Tibial nerve (tissue), 4 donors: ENCODE measurements at regions not wholly inside any gene's neighbourhood (a gene's known extent, or its start where the extent isn't known, plus 50 kb on each side); places are given as distances from the start of the nearest gene placed in this dataset.
"Not testable (repeated sequence)": the region's sequence is repeated elsewhere in the genome, so short reads cannot be mapped to it uniquely, and the experiment has no call there.

ENCODE experiments used
- DNase-seq, 2 donors: peaks; one replicate each; pipeline ENCODE4 v3.0.0-alpha.2; 2019; ENCODE audit warnings: low spot score in 2 of 2
- H3K27ac ChIP-seq, 4 donors: fragments of 200-600 bp; sonication (generic) in 3 of 4; one replicate each; pipeline ENCODE4 v1.5.1; 2017 to 2019; ENCODE audit warnings: mild to moderate bottlenecking in 1 of 4
- H3K27me3 ChIP-seq, 2 donors: fragments of 200-600 bp; sonication (generic) in 1 of 2; one replicate each; pipeline versions ENCODE4 v1.5.1 to v1.6.0; 2017 to 2019
- H3K36me3 ChIP-seq, 3 donors: fragments of 200-600 bp; sonication (generic); one replicate each; pipeline ENCODE4 v1.5.1; 2018 to 2019
- H3K4me1 ChIP-seq, 4 donors: fragments of 200-600 bp; sonication (generic) in 3 of 4; one replicate each; pipeline ENCODE4 v1.5.1; 2017 to 2019
- H3K4me3 ChIP-seq, 4 donors: fragments of 200-600 bp; sonication (generic) in 3 of 4; one replicate each; pipeline ENCODE4 v1.5.1; 2017 to 2019; ENCODE audit warnings: mild to moderate bottlenecking in 1 of 4, moderate library complexity in 1 of 4
- H3K9me3 ChIP-seq, 4 donors: fragments of 200-600 bp; sonication (generic) in 3 of 4; one replicate each; pipeline ENCODE4 v1.5.1; 2017 to 2019
- CTCF ChIP-seq, 5 experiments: fragments of 200-600 bp in 3 of 5; fragments of 450-650 bp in 2 of 5; sonication (generic) in 3 of 5; IDR thresholded peaks; one replicate each; pipeline ENCODE4 v1.5.1; 2016 to 2019; ENCODE audit warnings: antibody characterized with exemption in 5 of 5, mild to moderate bottlenecking in 3 of 5, moderate library complexity in 2 of 5
- EP300 ChIP-seq, 2 donors: sonication (generic); formaldehyde crosslinking; IDR thresholded peaks; one replicate each; pipeline ENCODE4 v1.6.1; 2017; ENCODE audit warnings: antibody characterized with exemption in 2 of 2, mild to moderate bottlenecking in 1 of 2
- POLR2A ChIP-seq, 2 donors: fragments of 450-650 bp; IDR thresholded peaks; one replicate each; pipeline ENCODE4 v1.6.1; 2017; ENCODE audit warnings: antibody characterized with exemption in 2 of 2, mild to moderate bottlenecking in 2 of 2, moderate library complexity in 2 of 2
- WGBS, 2 donors: methylation state at CpG; one replicate each; pipeline ENCODE4 v1.1.5; 2018; 5-methylcytosine and 5-hydroxymethylcytosine counted together

- no peaks in the 10 kb centered on the region for H3K36me3 ChIP-seq
- no peak overlapping the region for H3K4me3 ChIP-seq
- no peaks in the 10 kb centered on the region for H3K9me3 ChIP-seq
- H3K27me3 ChIP-seq, result no peaks in the 10 kb centered on the region
- no peak for DNase-seq
- TF ChIP-seq POLR2A (IDR thresholded peaks at IDR 0.05), result no peak
- TF ChIP-seq EP300 (IDR thresholded peaks at IDR 0.05), result no peak
- TF ChIP-seq CTCF (IDR thresholded peaks at IDR 0.05), result no peak
- no peak overlapping the region for H3K27ac ChIP-seq
- H3K4me1 ChIP-seq, result no peaks in the 10 kb centered on the region
Observed at GRCh38 chr7:85806321-85806720, 619.5 kb upstream of the SEMA3D start.

GRCh38 chr7:85805656-85806055, 618.8 kb upstream of the SEMA3D start:
- Histone ChIP-seq H3K4me1 (no peaks in the 10 kb centered on the region), H3K4me3 (no peak overlapping the region), H3K9me3 (no peaks in the 10 kb centered on the region), H3K36me3 (no peaks in the 10 kb centered on the region), H3K27ac (no peak overlapping the region), H3K27me3 (no peaks in the 10 kb centered on the region)
- DNase-seq, result no peak
- TF ChIP-seq CTCF (IDR thresholded peaks at IDR 0.05) (no peak), POLR2A (IDR thresholded peaks at IDR 0.05) (no peak), EP300 (IDR thresholded peaks at IDR 0.05) (no peak)

- H3K4me3 ChIP-seq, result no peak overlapping the region
- no peak for TF ChIP-seq POLR2A (IDR thresholded peaks at IDR 0.05)
- TF ChIP-seq EP300 (IDR thresholded peaks at IDR 0.05), result no peak
- TF ChIP-seq CTCF (IDR thresholded peaks at IDR 0.05), result no peak
- no peak for DNase-seq
- 83 to 88% methylated on average over 3 of the region's 3 CpGs for WGBS, 2 donors
- H3K36me3 ChIP-seq, result no peaks in the 10 kb centered on the region
- no peak overlapping the region for H3K27ac ChIP-seq
- no peaks in the 10 kb centered on the region for H3K9me3 ChIP-seq
- H3K4me1 ChIP-seq, result no peaks in the 10 kb centered on the region
- no peaks in the 10 kb centered on the region for H3K27me3 ChIP-seq
Observed at GRCh38 chr7:85805249-85805648, 618.4 kb upstream of the SEMA3D start.

- Histone ChIP-seq H3K27me3 (no peaks in the 10 kb centered on the region), H3K9me3 (no peaks in the 10 kb centered on the region), H3K4me3 (no peak overlapping the region), H3K36me3 (no peaks in the 10 kb centered on the region), H3K4me1 (no peaks in the 10 kb centered on the region), H3K27ac (no peak overlapping the region)
- no peak for TF ChIP-seq POLR2A (IDR thresholded peaks at IDR 0.05)
- no peak for TF ChIP-seq CTCF (IDR thresholded peaks at IDR 0.05)
- TF ChIP-seq EP300 (IDR thresholded peaks at IDR 0.05), result no peak
- WGBS, 2 donors, result 73 to 89% methylated on average over 1 of the region's 1 CpG
- no peak for DNase-seq
Observed at GRCh38 chr7:85802211-85802610, 615.4 kb upstream of the SEMA3D start.

GRCh38 chr7:85796956-85797355, 610.1 kb upstream of the SEMA3D start:
- 91% methylated on average over 2 of the region's 2 CpGs for WGBS, 2 donors

GRCh38 chr7:85791098-85791497, 604.2 kb upstream of the SEMA3D start:
- H3K27me3 ChIP-seq, H3K27ac ChIP-seq, H3K4me3 ChIP-seq, DNase-seq, H3K36me3 ChIP-seq, H3K4me1 ChIP-seq, H3K9me3 ChIP-seq: not testable (repeated sequence)
- 100% methylated on average over 4 of the region's 4 CpGs for WGBS, 2 donors

More at GRCh38 chr7:85796956-85797355, 610.1 kb upstream of the SEMA3D start:
- H3K4me1 ChIP-seq, result no peaks in the 10 kb centered on the region
- H3K9me3 ChIP-seq, result no peaks in the 10 kb centered on the region
- no peaks in the 10 kb centered on the region for H3K36me3 ChIP-seq
- TF ChIP-seq CTCF (IDR thresholded peaks at IDR 0.05) (no peak), POLR2A (IDR thresholded peaks at IDR 0.05) (no peak), EP300 (IDR thresholded peaks at IDR 0.05) (no peak)
- H3K4me3 ChIP-seq, result no peak overlapping the region
- H3K27ac ChIP-seq, result no peak overlapping the region
- no peaks in the 10 kb centered on the region for H3K27me3 ChIP-seq
- no peak for DNase-seq
